HG03432 (cell line): ENCODE measurements at regions not wholly inside any gene's neighbourhood (a gene's known extent, or its start where the extent isn't known, plus 50 kb on each side); places are given as distances from the start of the nearest gene placed in this dataset.

ENCODE experiments used
- ATAC-seq: cut with Tn5 transposase; IDR thresholded peaks from one replicate; pipeline ENCODE4 v1.9.1; 2021; ENCODE audit warnings: mild to moderate bottlenecking, moderate library complexity; ENCODE audit not compliant: unreplicated experiment

DNA sequence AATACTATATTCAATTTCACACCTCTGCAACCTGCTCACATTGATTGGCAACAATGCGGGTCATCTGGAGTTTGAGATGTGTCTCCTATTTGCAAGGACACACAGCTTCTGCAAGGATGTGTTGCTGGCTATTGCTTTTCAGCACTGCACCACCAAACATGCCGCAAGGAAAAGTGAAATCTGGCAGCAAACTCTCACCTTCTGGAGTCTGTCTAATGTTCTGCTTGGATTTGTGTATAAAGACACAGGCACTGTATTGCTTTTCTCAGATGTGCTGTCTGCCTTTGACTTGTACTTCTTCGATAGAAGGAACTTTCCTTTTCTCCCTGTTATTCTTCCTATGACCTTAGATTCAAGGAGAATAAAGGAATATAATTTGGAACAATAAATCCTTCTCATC, 138.6 kb upstream of the EPHA4 start:
- ATAC-seq, result no peak

DNA sequence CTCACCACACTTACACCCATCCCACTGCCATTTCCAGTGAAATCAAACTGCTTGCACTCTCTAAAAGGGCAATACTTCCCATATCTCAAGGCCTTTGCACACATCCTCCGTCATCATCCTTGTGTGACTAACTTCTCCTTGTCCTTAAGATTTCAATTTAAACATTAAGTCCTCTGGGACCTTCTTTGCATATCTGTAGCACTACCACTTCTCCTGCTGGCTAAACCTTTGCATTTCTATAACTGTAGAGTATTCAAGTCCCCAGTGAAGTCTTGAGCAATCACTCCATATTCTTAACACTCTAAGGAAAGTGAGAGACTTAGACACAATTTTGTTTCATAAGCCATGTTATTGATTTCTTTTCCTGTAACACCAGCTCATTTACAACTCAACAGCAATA, 136.8 kb upstream of the EPHA4 start:
- no peak for ATAC-seq

DNA sequence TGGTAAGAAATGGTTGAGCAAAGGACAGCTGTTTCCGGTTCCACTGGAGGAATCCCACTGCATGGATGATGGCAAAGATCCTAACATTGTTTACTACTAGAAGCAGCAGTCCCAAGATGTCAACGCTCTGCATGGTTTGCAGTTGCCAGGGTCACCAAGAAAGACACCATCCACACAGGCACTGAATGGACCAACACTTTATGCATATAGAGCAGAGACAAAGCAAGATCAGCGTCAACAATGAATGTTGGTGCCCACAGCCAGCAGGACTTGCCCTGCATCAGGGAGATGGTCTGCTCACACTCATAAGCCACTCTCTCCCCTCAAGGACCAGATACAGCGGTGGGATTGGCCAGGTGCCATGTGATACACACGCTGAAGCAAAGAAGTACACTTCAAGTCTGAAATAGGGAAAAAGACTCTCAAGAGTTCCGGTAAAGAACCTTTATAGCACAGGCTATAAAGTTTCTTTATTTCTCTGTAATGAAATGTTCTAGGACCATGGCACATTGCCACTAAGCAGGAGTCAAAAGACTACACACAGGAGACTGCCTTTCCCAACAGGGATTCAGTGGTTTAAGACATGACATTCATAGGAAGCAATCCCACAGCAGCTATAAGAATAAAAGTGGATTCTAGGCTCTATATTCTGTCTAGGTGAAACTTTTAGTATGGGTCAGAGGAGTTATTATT, 133.2 kb upstream of the EPHA4 start:
- ATAC-seq, result no peak

DNA sequence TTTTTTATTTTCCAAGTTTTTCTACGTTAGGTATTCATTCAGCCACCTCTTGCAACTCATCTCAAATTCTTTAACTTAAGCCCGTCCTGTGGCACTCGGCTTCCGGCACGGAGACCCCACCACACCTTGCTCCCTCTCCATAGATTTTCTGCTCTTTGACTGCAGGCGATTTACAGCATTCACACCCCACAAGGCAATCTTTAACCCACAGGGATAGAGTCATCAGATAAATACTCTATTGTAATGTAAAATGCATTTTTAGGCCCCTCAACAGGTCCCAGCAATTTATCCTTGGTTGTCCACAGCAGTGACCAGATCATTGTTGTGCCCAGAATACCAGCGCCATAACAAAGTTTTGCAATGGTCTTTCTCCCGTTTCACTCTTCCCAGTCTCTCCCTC, 132.3 kb upstream of the EPHA4 start:
- ATAC-seq, result no peak

DNA sequence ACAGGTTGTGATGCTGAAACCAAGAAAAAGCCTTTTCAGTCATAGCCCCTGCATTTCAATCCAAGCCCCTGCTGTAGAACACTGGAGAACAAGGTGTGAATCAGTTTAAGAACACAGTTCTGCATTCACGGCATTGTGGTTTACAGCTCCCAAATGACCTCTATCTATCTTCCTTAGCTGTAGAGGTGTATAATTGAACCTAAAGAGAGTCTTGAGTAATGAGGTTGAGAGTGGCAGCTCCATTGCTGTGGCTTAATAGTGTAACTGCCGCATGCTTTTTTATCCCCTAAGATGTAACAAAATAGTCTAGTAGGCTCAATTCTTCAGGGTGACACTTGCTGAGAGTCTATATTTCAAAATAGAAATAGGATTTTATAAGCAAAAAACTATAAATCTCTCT, 121.3 kb upstream of the EPHA4 start:
- no peak for ATAC-seq

DNA sequence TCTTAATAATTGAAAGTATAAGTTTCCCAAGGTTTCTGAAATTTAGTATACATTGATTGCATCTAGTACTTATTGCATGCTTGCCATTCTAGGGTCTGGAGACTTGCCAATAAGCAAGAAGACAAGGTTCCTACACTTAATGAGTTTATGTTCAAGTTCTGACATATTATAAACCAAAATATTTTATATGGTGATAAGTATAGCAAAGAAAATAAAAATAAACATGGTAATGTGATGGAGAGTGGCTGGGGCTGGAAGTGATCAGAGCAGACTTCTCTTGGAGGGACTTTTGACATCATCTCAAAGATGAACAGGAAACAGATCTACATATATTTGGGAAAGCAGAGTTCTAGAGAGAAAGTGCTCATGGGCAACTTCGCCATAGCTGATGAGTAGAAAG, 119.5 kb upstream of the EPHA4 start:
- ATAC-seq, result no peak

DNA sequence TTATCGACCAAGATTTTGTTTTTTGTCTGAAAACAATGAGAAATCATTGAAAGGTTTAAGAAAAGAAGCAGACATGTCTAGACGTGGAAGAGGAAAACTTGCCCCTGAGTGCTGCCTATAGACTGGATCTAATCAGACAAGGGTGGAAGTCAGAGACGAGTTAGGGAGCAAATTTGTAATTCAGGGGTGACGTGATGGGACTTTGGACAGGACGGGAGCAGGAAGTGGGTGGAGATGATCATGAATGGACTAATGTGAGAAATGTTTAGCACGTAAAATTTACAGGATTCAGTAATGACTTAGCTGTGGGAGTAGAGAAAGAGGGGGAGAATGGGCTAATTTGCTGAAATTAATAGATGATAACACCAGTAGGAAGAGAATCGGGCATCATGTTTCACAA, 117.0 kb upstream of the EPHA4 start:
- no peak for ATAC-seq

DNA sequence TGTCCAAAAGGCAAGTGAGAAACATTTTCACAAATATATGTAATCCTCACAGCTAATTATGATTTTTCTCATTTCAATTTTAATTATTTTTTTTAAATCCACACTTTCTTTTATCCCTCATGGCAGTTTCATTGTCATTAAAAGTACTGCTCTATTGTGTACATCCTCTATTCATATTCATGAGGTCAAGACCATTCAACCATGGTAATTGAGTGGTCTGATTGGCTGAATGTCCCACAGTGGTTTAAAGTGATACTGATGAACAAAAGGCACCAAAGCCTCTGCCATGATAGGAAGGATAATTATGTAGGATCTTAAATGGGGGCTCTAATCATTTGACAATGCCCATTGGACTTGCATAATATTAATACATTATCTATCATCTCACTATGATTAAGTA, 108.4 kb upstream of the EPHA4 start:
- ATAC-seq, result no peak

DNA sequence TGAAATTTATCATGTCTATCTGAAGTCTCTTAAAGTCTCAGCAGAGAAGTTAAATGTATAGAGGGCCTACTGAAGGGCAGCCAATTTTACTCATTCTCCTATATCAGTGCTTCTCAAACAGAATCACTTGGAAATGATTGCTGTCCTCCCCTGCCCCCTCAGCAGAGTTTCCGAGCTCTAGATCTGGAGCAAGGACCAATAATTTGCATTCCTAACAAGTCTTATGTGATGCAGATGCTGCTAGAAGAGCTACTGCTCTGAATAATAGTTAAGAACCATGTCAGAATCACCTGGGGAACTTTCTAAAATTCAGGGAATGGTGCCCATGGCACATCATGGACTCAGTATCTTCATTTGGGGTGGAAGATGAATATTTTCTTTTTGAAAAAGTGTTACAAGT, 105.6 kb upstream of the EPHA4 start:
- no peak for ATAC-seq

DNA sequence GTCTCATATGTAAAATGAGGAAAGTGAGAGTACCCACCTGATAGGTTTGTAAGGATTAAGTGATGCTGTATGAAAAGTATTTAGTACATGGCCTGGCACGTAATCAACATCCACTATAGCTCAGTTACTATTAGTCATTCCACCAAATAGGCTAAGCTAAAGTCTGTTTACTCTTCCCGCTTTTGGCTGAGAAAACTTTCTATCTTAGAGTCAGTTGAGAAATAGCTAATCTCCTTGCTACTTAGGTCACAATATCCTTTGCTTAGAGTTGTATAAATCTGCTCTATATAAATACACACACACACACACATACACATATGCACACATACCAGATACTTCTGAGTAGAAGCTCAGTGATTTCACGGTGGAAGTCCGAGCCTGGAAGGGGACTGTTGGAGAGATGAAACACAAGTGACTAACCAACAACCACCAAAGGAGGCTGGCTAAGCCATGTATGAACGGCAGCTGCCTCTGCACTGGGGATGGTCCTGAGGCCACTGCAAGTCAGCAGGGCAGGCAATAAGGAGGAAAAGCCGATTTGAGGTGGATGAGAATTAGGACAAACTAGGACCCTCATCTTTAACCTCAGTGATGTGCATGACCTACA, 104.6 kb upstream of the EPHA4 start:
- no peak for ATAC-seq

DNA sequence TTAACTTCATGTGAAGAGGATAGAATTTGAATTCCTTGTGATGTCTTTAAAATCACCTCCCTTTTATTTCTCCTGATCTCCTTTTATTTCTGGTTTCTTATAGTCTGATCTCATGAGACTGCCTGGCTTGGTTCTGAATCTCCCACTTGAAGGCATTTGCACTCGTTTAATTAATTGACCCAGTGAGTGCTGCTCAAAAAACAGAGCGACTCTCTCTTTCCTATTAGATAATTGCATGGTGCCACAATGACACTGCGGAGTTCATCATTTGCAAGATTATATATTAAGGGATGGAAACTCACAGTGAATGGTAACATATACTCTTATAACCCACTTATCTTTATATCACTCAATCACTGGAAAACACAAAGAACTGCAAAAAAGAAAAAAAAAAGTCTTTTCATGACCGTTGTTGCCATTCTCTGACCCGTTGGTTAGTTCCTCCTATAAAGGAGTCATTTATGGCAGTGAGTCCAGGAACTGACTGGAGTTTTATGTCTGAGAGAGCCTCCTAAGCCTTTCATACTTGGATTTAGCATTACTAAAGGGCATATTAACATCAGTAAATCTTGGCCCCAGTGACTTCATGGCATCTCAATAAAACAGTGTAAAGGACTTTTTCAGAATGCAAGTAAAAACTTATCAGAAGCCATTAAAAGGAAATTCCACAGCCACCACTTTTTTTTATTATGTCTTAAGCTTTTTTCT, 103.3 kb upstream of the EPHA4 start:
- ATAC-seq, result no peak

DNA sequence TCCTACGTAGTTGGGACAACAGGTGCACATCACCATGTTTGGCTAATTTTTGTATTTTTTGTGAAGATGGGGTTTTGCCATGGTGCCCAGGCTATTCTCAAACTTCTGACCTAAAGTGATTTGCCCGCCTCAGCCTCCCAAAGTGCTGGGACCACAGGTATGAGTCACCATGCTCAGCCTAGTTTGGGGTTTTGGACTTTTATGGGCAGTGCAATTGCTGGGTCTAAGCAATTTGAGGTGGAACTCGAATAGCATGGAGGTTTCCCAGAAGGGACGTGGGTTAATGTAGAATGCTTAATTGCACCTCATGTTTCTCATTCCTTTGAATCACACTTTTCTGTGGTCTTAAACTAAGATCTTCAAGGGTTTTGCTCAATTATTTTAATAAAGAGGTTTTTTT, 102.3 kb upstream of the EPHA4 start:
- ATAC-seq, result no peak

DNA sequence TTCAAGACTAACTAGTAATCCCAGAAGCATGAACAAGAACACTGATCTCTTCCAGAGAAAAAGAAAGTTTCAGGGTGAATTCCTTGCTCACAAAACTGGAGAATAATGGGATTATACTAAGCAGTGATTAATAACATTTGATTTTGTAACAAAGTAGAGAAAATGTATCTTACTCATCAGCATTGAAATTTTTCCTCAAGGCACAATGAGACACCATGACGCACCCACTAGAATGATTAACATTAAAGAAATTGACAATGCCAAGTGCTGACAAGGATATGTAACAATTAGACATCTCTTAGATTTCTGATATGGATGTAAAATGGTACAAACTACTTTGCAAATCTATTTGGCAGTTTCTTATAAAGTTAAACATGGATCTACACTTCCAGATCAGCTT, 101.1 kb upstream of the EPHA4 start:
- ATAC-seq, result no peak

DNA sequence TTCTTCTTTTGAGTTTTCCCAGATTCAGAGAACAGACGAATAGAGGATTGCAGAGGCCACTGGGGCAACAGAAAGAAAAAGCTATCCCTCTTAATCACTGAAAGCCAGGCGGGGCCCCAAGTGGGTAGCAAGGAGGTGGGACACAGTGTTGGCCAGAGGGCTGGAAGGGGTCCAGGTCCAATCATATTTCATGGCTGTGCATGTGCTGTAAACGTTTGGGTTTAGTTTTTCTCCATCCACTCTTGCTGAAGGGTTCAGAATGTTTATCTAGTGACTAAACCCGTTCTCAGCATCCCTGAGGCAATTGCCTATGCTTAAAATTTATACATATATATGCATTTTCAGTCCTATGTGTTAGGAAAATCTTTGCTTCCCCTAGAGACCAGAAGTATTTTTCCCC, 99.4 kb upstream of the EPHA4 start:
- no peak for ATAC-seq

DNA sequence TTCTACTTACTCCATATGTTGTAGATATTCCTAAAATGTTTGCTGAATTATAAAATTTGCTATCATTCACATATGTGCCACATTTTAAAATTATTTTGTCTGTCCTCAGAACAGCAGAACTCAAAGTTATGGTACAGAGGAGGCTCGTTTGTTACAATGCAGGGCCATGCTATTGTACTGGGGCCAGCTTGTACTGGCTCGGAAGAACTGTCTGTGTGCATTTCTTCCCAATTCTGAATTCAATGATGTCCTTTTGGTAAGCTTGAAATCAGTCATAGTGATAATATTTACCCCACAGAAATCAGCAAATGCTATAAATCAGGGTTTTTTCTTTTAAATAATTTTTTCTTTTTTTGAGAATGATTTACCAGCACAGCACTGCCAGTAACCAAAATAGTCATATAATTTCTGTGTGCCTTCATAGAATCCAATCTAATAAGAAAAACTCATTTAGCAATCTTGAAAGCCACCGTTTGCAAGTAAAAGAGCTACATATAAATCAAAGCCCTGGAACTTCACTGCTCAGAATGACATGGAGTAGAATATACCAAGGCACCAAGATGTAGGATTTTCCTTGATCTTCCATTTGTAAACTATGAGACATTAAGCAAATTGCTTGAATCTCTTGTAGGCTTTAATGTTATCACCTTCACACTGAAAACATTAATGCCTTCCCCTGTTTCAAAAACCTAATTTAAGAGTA, 90.7 kb upstream of the EPHA4 start:
- ATAC-seq, result no peak

DNA sequence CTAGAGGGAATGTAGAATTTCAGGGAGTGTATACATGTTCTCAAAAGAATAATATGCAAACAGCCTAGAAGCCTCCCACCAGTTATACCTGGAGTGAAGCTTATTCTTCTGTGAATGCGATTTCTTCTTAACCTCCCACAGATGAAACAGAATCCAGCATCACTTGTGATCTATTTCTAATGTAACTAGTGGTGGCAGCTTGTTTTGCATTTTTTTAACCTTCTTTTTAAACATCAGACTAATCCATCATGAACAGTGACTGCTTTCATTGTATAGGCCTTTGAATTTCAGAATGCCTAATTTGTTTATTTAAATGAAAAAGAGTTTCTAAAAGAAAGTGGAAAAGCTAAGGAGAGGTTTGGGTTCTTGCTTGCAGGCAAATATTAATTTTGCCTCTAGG, 85.7 kb upstream of the EPHA4 start:
- ATAC-seq, result no peak

DNA sequence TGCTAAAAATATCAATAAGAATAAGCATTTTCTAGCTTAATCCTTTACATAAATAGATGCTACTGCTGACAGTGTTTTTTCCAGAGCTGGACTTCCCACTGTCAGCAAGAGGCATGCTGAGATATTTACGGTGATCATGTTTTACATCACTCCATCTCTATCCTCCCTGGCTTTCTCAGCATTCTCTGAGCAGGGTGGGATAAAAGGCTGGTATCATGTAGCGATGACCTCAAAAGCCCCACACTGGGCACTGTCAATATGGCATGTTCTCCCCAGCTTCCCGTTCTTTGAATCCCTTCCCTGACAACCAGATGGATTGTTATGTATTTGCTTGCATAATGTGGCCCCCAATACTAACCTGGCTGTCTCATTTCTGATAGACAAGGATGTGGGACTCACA, 83.2 kb upstream of the EPHA4 start:
- no peak for ATAC-seq

DNA sequence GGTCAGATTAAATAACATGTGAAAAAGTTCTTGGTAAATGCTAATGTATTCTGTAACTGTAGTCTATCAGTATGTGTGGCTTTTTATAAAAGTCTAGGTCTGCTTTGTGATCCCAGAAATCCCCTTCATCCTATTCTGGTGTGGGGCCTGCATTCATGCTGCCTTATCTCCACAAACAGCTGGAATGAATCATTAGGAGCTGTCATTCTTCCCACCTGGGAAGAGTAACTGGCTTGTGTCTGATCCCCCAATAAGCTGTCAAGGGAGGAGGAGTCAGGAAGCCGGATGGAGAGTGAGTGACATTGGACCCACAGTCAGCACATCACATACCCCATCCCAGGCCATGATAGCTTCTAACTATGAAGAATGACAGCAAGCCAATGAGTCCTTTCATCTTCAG, 81.1 kb upstream of the EPHA4 start:
- no peak for ATAC-seq

DNA sequence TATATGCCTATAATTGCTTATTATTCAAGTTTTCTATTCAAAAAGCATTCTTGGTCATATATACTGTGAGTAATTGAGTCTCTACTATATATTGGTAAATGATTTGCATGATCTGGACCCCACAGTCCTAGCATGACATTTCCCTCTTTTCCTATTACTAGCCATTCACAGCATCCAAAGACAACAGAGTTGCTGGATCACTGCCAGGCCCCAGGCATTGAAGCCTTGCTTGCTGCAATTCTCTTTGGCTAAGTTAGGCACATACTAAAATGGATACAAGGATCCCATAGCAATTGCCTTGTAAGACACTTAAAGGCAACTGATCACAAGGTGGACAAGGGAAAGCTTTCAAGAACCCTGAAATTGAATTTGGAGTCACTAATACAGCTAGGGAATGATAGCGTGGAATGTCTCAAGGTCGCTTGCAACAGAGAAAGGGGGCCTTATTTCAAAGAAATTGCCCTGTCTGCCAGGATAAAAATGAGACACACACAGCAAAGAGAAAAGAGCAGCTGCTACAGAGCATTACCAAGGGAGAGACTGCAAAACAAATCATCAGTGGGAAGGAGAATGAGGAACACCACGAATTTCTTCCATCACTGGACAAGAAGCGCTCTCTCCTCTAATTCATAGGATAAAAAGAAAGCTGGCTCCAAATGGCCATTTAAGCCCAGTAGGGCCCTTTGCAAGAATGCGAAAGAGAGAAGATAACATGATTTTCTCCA, 77.1 kb upstream of the EPHA4 start:
- ATAC-seq, result no peak

DNA sequence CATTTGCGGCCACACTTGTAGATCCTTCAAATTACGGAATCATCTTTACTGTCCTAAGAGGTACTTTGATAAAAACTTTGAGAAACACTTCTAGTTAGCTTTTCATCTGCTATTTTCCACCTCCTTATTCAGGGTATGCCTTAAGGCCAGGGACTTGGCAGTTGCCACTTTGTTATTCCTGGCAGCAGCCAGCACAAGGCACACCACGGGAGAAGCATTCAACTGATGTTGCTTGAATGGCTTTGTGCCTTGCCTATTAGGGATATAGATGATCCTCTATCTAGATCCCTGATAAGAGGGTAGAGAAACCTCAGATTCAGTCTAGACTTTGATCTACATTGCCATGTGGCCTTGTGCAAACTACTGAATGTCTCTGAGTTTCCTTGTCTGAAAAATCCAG, 70.3 kb upstream of the EPHA4 start:
- no peak for ATAC-seq

DNA sequence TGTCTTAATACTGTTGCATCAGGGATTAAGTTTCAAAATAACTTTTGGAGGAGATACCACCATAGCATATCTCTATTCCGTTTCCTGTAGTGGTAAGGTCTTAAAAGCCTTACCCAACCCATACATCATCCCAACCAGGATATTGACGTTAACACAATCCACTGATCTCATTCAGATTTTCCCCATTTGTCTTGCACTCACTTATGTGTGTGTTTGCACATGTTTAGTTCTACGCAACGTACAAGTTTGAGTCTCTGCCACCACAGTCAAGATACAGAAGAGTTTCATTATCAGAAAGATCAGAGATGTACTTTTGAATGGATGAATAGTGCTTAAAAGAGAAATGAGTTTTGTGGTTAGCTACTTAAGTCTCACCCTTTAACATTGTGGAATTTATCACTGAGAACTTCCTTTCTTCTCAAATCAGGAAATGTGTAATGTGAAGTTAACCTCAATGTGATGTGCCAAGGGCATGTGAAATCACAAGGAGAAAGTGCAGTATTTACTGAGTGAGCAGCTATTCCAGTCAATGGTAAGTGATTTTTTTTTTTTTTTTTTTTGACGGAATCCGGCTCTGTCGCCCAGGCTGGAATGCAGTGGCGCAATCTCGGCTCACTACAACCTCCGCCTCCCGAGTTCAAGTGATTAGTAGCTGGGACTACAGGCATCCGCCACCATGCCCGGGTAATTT, 69.2 kb upstream of the EPHA4 start:
- no peak for ATAC-seq
